ENCODE measurements at regions not wholly inside any gene's neighbourhood (a gene's known extent, or its start where the extent isn't known, plus 50 kb on each side); places are given as distances from the start of the nearest gene placed in this dataset.

DNA sequence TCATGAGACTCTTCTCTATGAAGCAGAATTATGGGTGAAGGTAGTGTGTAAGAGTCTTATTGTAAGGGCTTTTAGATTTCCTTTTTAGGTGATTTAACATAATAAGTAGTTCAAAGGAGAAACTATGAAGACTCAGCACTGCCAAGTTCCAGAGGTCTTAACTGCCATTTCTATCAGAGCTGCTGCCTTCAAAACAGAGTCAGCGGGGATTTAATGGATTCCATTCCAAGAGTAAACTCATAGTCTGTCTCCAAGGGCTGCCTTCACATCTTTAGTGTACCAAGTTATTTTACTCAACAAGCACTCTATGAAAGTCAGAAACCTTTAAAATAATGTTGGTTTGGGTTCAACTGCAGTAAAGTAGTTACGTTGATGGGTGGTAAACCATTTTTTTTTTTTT, 289.6 kb upstream of the HTR2A start:
- H3K36me3 ChIP-seq (ENCODE audit: control insufficient read depth in 2 of 2, insufficient read depth in 1 of 2, low read length in 2 of 2): no peaks in the 10 kb centered on the region
- TF ChIP-seq, protein P1, sequence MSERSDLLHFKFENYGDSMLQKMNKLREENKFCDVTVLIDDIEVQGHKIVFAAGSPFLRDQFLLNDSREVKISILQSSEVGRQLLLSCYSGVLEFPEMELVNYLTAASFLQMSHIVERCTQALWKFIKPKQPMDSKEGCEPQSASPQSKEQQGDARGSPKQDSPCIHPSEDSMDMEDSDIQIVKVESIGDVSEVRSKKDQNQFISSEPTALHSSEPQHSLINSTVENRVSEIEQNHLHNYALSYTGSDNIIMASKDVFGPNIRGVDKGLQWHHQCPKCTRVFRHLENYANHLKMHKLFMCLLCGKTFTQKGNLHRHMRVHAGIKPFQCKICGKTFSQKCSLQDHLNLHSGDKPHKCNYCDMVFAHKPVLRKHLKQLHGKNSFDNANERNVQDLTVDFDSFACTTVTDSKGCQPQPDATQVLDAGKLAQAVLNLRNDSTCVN (tag by site-specific recombination; optimal IDR thresholded peaks at IDR 0.05): no peak
- TF ChIP-seq, protein P2, sequence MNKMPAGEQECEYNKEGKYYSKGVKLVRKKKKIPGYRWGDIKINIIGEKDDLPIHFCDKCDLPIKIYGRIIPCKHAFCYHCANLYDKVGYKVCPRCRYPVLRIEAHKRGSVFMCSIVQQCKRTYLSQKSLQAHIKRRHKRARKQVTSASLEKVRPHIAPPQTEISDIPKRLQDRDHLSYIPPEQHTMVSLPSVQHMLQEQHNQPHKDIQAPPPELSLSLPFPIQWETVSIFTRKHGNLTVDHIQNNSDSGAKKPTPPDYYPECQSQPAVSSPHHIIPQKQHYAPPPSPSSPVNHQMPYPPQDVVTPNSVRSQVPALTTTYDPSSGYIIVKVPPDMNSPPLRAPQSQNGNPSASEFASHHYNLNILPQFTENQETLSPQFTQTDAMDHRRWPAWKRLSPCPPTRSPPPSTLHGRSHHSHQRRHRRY (tag by site-specific recombination; IDR thresholded peaks at IDR 0.05): no peak
- TF ChIP-seq ZNF114 (tag by site-specific recombination; IDR thresholded peaks at IDR 0.05) (no peak), ZNF654 (tag by site-specific recombination; IDR thresholded peaks at IDR 0.05; ENCODE audit: low read depth) (no peak), ZNF473 (tag by site-specific recombination; IDR thresholded peaks at IDR 0.05) (no peak), ZXDB (tag by site-specific recombination; IDR thresholded peaks at IDR 0.05) (no peak), SP7 (tag by site-specific recombination; IDR thresholded peaks at IDR 0.05) (no peak), ZNF621 (tag by site-specific recombination; IDR thresholded peaks at IDR 0.05) (no peak)
- H3K27ac ChIP-seq (ENCODE audit: extremely low read depth, low read depth, low read length): no peak overlapping the region
- POLR2A ChIA-PET: no interaction called here
- CTCF ChIA-PET: interaction anchor here (0.7 kb wide), 1 partner anchor 216 kb away, joined by 5 read pairs; no protein-coding TSS in a partner anchor
- no peaks in the 10 kb centered on the region for H3K9me3 ChIP-seq (ENCODE audit: control insufficient read depth, insufficient read depth, low read depth, low read length)
- H3K4me1 ChIP-seq (ENCODE audit: control insufficient read depth, insufficient read depth, low read length): no peaks in the 10 kb centered on the region
- H3K4me3 ChIP-seq (ENCODE audit: low read depth, low read length): no peak overlapping the region

DNA sequence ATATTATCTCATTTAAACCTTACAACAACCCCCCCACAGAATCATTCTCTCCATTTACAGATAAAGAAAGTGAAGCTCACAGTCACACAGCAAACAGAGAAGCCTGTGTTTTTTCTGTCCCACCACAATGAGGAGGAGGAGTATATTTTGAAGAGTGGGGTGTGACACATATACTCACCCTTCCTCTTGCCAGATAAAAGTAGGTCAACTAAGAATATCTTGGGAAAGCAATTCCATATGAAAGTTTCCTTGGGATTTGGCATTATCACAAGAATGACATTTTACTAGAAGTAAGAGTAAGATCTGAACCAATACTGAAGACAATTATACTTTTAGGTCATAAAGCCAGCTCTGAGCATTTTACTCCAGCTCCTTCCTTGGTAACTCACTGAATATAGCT, 287.5 kb upstream of the HTR2A start:
- ChIA-PET CTCF (interaction anchor here (0.6 kb wide), 1 partner anchor 57 kb away, joined by 3 read pairs; no protein-coding TSS in a partner anchor), POLR2A (interaction anchor here (0.5 kb wide), 1 partner anchor 632 kb away, joined by 6 read pairs; no protein-coding TSS in a partner anchor)
- Histone ChIP-seq H3K4me1 (ENCODE audit: control insufficient read depth, insufficient read depth, low read length) (no peaks in the 10 kb centered on the region), H3K9me3 (ENCODE audit: control insufficient read depth, insufficient read depth, low read depth, low read length) (no peaks in the 10 kb centered on the region), H3K36me3 (ENCODE audit: control insufficient read depth in 2 of 2, insufficient read depth in 1 of 2, low read length in 2 of 2) (no peaks in the 10 kb centered on the region), H3K27ac (ENCODE audit: extremely low read depth, low read depth, low read length) (no peak overlapping the region), H3K4me3 (ENCODE audit: low read depth, low read length) (no peak overlapping the region)
- TF ChIP-seq ZNF202 (tag by site-specific recombination; IDR thresholded peaks at IDR 0.05; ENCODE audit: borderline replicate concordance): no peak
- TF ChIP-seq, protein P3, sequence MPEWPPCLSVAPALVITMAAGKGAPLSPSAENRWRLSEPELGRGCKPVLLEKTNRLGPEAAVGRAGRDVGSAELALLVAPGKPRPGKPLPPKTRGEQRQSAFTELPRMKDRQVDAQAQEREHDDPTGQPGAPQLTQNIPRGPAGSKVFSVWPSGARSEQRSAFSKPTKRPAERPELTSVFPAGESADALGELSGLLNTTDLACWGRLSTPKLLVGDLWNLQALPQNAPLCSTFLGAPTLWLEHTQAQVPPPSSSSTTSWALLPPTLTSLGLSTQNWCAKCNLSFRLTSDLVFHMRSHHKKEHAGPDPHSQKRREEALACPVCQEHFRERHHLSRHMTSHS (tag by site-specific recombination; IDR thresholded peaks at IDR 0.05): no peak
- no peak for TF ChIP-seq ZNF530 (tag by site-specific recombination; IDR thresholded peaks at IDR 0.05; ENCODE audit: low read depth)
- TF ChIP-seq ZNF174 (tag by site-specific recombination; IDR thresholded peaks at IDR 0.05): no peak
- no peak for TF ChIP-seq ZNF623 (tag by site-specific recombination; IDR thresholded peaks at IDR 0.05)
- no peak for TF ChIP-seq OSR2 (tag by site-specific recombination; IDR thresholded peaks at IDR 0.05)
- TF ChIP-seq, protein P4, sequence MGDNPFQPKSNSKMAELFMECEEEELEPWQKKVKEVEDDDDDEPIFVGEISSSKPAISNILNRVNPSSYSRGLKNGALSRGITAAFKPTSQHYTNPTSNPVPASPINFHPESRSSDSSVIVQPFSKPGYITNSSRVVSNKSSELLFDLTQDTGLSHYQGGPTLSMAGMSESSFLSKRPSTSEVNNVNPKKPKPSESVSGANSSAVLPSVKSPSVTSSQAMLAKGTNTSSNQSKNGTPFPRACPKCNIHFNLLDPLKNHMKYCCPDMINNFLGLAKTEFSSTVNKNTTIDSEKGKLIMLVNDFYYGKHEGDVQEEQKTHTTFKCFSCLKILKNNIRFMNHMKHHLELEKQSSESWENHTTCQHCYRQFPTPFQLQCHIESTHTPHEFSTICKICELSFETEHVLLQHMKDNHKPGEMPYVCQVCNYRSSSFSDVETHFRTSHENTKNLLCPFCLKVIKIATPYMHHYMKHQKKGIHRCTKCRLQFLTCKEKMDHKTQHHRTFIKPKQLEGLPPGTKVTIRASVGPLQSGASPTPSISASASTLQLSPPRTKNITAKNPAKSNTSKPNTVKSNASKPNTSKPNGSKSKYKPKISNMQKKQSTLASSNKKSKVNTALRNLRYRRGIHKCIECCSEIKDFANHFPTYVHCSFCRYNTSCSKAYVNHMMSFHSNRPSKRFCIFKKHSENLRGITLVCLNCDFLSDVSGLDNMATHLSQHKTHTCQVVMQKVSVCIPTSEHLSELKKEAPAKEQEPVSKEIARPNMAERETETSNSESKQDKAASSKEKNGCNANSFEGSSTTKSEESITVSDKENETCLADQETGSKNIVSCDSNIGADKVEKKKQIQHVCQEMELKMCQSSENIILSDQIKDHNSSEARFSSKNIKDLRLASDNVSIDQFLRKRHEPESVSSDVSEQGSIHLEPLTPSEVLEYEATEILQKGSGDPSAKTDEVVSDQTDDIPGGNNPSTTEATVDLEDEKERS (tag by site-specific recombination; IDR thresholded peaks at IDR 0.05): no peak
- TF ChIP-seq ZNF2 (tag by site-specific recombination; IDR thresholded peaks at IDR 0.05): no peak
- TF ChIP-seq ZNF747 (tag by site-specific recombination; IDR thresholded peaks at IDR 0.05): no peak
- TF ChIP-seq MYNN (tag by site-specific recombination; IDR thresholded peaks at IDR 0.05; ENCODE audit: borderline replicate concordance): no peak
- TF ChIP-seq ZBTB1 (tag by site-specific recombination; IDR thresholded peaks at IDR 0.05): no peak
- TF ChIP-seq ZNF140 (tag by site-specific recombination; IDR thresholded peaks at IDR 0.05): no peak
- TF ChIP-seq, protein P5, sequence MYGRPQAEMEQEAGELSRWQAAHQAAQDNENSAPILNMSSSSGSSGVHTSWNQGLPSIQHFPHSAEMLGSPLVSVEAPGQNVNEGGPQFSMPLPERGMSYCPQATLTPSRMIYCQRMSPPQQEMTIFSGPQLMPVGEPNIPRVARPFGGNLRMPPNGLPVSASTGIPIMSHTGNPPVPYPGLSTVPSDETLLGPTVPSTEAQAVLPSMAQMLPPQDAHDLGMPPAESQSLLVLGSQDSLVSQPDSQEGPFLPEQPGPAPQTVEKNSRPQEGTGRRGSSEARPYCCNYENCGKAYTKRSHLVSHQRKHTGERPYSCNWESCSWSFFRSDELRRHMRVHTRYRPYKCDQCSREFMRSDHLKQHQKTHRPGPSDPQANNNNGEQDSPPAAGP (tag by site-specific recombination; IDR thresholded peaks at IDR 0.05): no peak
- TF ChIP-seq ZNF292 (tag by site-specific recombination; IDR thresholded peaks at IDR 0.05; ENCODE audit: borderline replicate concordance, low read depth): no peak
- TF ChIP-seq, protein P6, sequence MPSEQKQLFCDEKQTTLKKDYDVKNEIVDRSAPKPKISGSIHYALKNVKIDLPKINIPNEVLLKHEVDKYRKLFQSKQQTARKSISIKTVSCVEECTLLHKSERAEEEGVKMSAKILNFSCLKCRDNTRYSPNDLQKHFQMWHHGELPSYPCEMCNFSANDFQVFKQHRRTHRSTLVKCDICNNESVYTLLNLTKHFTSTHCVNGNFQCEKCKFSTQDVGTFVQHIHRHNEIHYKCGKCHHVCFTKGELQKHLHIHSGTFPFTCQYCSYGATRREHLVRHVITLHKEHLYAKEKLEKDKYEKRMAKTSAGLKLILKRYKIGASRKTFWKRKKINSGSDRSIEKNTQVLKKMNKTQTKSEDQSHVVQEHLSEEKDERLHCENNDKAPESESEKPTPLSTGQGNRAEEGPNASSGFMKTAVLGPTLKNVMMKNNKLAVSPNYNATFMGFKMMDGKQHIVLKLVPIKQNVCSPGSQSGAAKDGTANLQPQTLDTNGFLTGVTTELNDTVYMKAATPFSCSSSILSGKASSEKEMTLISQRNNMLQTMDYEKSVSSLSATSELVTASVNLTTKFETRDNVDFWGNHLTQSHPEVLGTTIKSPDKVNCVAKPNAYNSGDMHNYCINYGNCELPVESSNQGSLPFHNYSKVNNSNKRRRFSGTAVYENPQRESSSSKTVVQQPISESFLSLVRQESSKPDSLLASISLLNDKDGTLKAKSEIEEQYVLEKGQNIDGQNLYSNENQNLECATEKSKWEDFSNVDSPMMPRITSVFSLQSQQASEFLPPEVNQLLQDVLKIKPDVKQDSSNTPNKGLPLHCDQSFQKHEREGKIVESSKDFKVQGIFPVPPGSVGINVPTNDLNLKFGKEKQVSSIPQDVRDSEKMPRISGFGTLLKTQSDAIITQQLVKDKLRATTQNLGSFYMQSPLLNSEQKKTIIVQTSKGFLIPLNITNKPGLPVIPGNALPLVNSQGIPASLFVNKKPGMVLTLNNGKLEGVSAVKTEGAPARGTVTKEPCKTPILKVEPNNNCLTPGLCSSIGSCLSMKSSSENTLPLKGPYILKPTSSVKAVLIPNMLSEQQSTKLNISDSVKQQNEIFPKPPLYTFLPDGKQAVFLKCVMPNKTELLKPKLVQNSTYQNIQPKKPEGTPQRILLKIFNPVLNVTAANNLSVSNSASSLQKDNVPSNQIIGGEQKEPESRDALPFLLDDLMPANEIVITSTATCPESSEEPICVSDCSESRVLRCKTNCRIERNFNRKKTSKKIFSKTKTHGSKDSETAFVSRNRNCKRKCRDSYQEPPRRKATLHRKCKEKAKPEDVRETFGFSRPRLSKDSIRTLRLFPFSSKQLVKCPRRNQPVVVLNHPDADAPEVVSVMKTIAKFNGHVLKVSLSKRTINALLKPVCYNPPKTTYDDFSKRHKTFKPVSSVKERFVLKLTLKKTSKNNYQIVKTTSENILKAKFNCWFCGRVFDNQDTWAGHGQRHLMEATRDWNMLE (tag by site-specific recombination; conservative IDR thresholded peaks at IDR 0.05; ENCODE audit: low read depth): no peak
- no peak for TF ChIP-seq ZNF19 (tag by site-specific recombination; IDR thresholded peaks at IDR 0.05; ENCODE audit: low read depth)
